ENCODE measurements at regions not wholly inside any gene's neighbourhood (a gene's known extent, or its start where the extent isn't known, plus 50 kb on each side); places are given as distances from the start of the nearest gene placed in this dataset.

GRCh38 chr1:102178480-102178879 lies 181.8 kb upstream of the OLFM3 start:
- H3K4me1 Mint-ChIP-seq (ENCODE audit: low read depth) = no peaks in the 10 kb centered on the region
- TF ChIP-seq, protein P1, sequence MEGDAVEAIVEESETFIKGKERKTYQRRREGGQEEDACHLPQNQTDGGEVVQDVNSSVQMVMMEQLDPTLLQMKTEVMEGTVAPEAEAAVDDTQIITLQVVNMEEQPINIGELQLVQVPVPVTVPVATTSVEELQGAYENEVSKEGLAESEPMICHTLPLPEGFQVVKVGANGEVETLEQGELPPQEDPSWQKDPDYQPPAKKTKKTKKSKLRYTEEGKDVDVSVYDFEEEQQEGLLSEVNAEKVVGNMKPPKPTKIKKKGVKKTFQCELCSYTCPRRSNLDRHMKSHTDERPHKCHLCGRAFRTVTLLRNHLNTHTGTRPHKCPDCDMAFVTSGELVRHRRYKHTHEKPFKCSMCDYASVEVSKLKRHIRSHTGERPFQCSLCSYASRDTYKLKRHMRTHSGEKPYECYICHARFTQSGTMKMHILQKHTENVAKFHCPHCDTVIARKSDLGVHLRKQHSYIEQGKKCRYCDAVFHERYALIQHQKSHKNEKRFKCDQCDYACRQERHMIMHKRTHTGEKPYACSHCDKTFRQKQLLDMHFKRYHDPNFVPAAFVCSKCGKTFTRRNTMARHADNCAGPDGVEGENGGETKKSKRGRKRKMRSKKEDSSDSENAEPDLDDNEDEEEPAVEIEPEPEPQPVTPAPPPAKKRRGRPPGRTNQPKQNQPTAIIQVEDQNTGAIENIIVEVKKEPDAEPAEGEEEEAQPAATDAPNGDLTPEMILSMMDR (IDR thresholded peaks at IDR 0.05) = no peak
- H3K36me3 Mint-ChIP-seq (ENCODE audit: low read depth) = no peaks in the 10 kb centered on the region
- H3K4me3 Mint-ChIP-seq (ENCODE audit: unreplicated experiment) = no peak overlapping the region
- no peak overlapping the region for H3K27ac Mint-ChIP-seq (ENCODE audit: unreplicated experiment)
- no peaks in the 10 kb centered on the region for H3K9me3 Mint-ChIP-seq (ENCODE audit: low read depth)
- no peak for DNase-seq (ENCODE audit: low spot score)
- peaks cover 4% of the 10 kb centered on the region for H3K27me3 Mint-ChIP-seq (ENCODE audit: low read depth)

- Mint-ChIP-seq H3K36me3 (ENCODE audit: low read depth) (no peaks in the 10 kb centered on the region), H3K4me3 (ENCODE audit: unreplicated experiment) (no peak overlapping the region), H3K9me3 (ENCODE audit: low read depth) (no peaks in the 10 kb centered on the region), H3K27me3 (ENCODE audit: low read depth) (peaks cover 3% of the 10 kb centered on the region), H3K4me1 (ENCODE audit: low read depth) (no peaks in the 10 kb centered on the region), H3K27ac (ENCODE audit: unreplicated experiment) (no peak overlapping the region)
- DNase-seq (ENCODE audit: low spot score) = no peak
- TF ChIP-seq, protein P1 (IDR thresholded peaks at IDR 0.05) = peak; percentile 41
Measured at GRCh38 chr1:102174259-102174863, 177.6 kb upstream of the OLFM3 start.

- no peak for DNase-seq (ENCODE audit: low spot score)
- H3K4me3 Mint-ChIP-seq (ENCODE audit: unreplicated experiment) = no peak overlapping the region
- no peaks in the 10 kb centered on the region for H3K36me3 Mint-ChIP-seq (ENCODE audit: low read depth)
- H3K9me3 Mint-ChIP-seq (ENCODE audit: low read depth) = no peaks in the 10 kb centered on the region
- no peaks in the 10 kb centered on the region for H3K4me1 Mint-ChIP-seq (ENCODE audit: low read depth)
- H3K27ac Mint-ChIP-seq (ENCODE audit: unreplicated experiment) = no peak overlapping the region
- H3K27me3 Mint-ChIP-seq (ENCODE audit: low read depth) = peaks cover 8% of the 10 kb centered on the region
- TF ChIP-seq, protein P1 (IDR thresholded peaks at IDR 0.05) = no peak
Measured at GRCh38 chr1:102172200-102172599, 175.5 kb upstream of the OLFM3 start.

DNA sequence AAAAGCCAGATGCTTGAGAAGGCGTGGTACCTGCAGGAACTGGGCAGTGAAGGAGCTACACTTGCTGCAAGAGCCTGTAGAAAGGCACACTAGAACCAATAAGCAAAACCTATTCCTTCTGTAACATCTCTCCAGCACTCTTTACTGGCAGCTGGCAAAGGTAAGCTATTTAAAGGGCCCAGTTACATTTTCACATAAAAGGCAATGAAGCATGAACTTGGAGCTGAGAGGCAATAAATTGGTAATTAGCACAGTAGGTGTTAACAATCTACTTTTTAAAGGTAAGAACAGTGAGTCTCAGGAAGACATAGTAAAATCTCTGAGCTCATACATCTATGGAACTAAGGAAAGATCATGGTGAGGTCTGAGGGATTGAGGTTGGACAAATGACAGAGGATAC lies 167.1 kb upstream of the OLFM3 start:
- DNase-seq (ENCODE audit: low spot score) = no peak
- Mint-ChIP-seq H3K27ac (ENCODE audit: unreplicated experiment) (no peak overlapping the region), H3K36me3 (ENCODE audit: low read depth) (no peaks in the 10 kb centered on the region), H3K4me1 (ENCODE audit: low read depth) (no peaks in the 10 kb centered on the region), H3K9me3 (ENCODE audit: low read depth) (no peaks in the 10 kb centered on the region), H3K4me3 (ENCODE audit: unreplicated experiment) (no peak overlapping the region), H3K27me3 (ENCODE audit: low read depth) (peaks cover 9% of the 10 kb centered on the region)
- TF ChIP-seq, protein P1 (IDR thresholded peaks at IDR 0.05) = no peak

DNA sequence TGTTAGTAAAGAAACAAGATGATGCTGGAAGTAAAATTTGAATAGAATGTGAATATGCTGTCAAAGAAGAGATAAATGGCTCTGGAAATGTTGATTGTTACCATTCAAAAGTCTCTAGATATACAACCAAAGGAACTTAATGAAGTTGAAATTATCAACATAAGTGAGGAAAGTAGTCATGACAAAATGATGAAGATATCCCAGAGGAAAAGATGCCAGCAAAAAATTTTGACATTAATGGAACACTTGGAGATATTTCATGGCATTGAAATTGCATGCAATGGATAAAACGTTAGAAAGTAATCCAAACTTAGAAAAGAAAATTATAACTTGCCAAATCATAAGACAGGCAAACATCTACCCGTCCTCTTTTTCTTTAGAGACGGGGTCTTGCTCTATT lies 154.5 kb upstream of the OLFM3 start:
- no peaks in the 10 kb centered on the region for H3K9me3 Mint-ChIP-seq (ENCODE audit: low read depth)
- no peak overlapping the region for H3K27ac Mint-ChIP-seq (ENCODE audit: unreplicated experiment)
- H3K27me3 Mint-ChIP-seq (ENCODE audit: low read depth) = peaks cover 14% of the 10 kb centered on the region
- no peak for DNase-seq (ENCODE audit: low spot score)
- no peak overlapping the region for H3K4me3 Mint-ChIP-seq (ENCODE audit: unreplicated experiment)
- H3K36me3 Mint-ChIP-seq (ENCODE audit: low read depth) = no peaks in the 10 kb centered on the region
- no peaks in the 10 kb centered on the region for H3K4me1 Mint-ChIP-seq (ENCODE audit: low read depth)
- TF ChIP-seq, protein P1 (IDR thresholded peaks at IDR 0.05) = no peak
